RWPE1 (cell line): ENCODE measurements at regions not wholly inside any gene's neighbourhood (a gene's known extent, or its start where the extent isn't known, plus 50 kb on each side); places are given as distances from the start of the nearest gene placed in this dataset.

Experiments used
- CTCF ChIA-PET: fragments of 350-600 bp; sonication (Branson Sonifier 250); formaldehyde crosslinking; extraction: SDS; loops from one replicate; lab custom pipeline; 2021; lab: Yijun Ruan, JAX
- POLR2A ChIA-PET: fragments of 400-600 bp; formaldehyde crosslinking; extraction: SDS; loops from one replicate; lab custom pipeline; 2020; ENCODE audit warnings: antibody characterized with exemption; ENCODE audit not compliant: low non-redundant PET; lab: Yijun Ruan, JAX
- DNase-seq: peaks from one replicate; pipeline ENCODE4 v3.0.0; 2012; ENCODE audit warnings: low spot score
- H3K27ac ChIP-seq: fragments of 450-650 bp; 2 replicates; pipeline ENCODE4 v1.5.1; 2017
- CTCF ChIP-seq: fragments of 450-650 bp; conservative IDR thresholded peaks from 2 replicates; pipeline ENCODE4 v1.5.1; 2017; ENCODE audit warnings: low read depth, mild to moderate bottlenecking

- no peak for TF ChIP-seq CTCF
- H3K27ac ChIP-seq: no peak overlapping the region
- ChIA-PET CTCF (interaction anchor here (0.6 to 1.4 kb wide), 3 partner anchors 18 to 604 kb away, joined by 3 to 4 read pairs (median 3); no protein-coding TSS in a partner anchor), POLR2A (no interaction called here)
- DNase-seq: no peak
These were observed 130.6 kb upstream of the PHACTR3 start for GRCh38 chr20:59473742-59474141.

GRCh38 chr20:59481067-59481466 is 123.3 kb upstream of the PHACTR3 start:
- CTCF ChIA-PET: interaction anchor here (0.6 to 0.9 kb wide), 5 partner anchors 10 to 413 kb away, joined by 3 to 5 read pairs (median 3); no protein-coding TSS in a partner anchor
- H3K27ac ChIP-seq: no peak overlapping the region
- POLR2A ChIA-PET: no interaction called here
- no peak for TF ChIP-seq CTCF
- no peak for DNase-seq

- POLR2A ChIA-PET: no interaction called here
- CTCF ChIA-PET: interaction anchor here (0.6 to 0.9 kb wide), 3 partner anchors 9 to 77 kb away, joined by 3 to 5 read pairs (median 3); no protein-coding TSS in a partner anchor
These were observed 122.8 kb upstream of the PHACTR3 start for GRCh38 chr20:59481477-59482018.

GRCh38 chr20:59482351-59483187 is 121.8 kb upstream of the PHACTR3 start:
- DNase-seq: no peak
- TF ChIP-seq CTCF: no peak
- no peak overlapping the region for H3K27ac ChIP-seq
- ChIA-PET CTCF (interaction anchor here (1.4 kb wide), 1 partner anchor 13 kb away, joined by 5 read pairs; no protein-coding TSS in a partner anchor), POLR2A (no interaction called here)

More at GRCh38 chr20:59481477-59482018, 122.8 kb upstream of the PHACTR3 start:
- no peak for TF ChIP-seq CTCF
- no peak overlapping the region for H3K27ac ChIP-seq
- DNase-seq: no peak

- no peak overlapping the region for H3K27ac ChIP-seq
- CTCF ChIA-PET: interaction anchor here (0.6 to 1.4 kb wide), 2 partner anchors 12 to 27 kb away, joined by 3 to 5 read pairs; no protein-coding TSS in a partner anchor
- DNase-seq: no peak
- POLR2A ChIA-PET: no interaction called here
- no peak for TF ChIP-seq CTCF
These were observed 120.9 kb upstream of the PHACTR3 start for GRCh38 chr20:59483481-59483880.

GRCh38 chr20:59484228-59484627 is 120.1 kb upstream of the PHACTR3 start:
- no peak for DNase-seq
- POLR2A ChIA-PET: interaction anchor here (0.5 to 0.6 kb wide), 2 partner anchors 29 to 489 kb away, joined by 3 to 4 read pairs; no protein-coding TSS in a partner anchor
- no peak for TF ChIP-seq CTCF
- no peak overlapping the region for H3K27ac ChIP-seq
- CTCF ChIA-PET: interaction anchor here (0.6 kb wide), 2 partner anchors 28 to 757 kb away, joined by 3 to 4 read pairs; no protein-coding TSS in a partner anchor
